ENCODE measurements at regions not wholly inside any gene's neighbourhood (a gene's known extent, or its start where the extent isn't known, plus 50 kb on each side); places are given as distances from the start of the nearest gene placed in this dataset.
A peak's percentile ranks its signal among the peaks of the same experiment; 100 is the strongest.
"Not testable (repeated sequence)": the region's sequence is repeated elsewhere in the genome, so short reads cannot be mapped to it uniquely, and the experiment has no call there.

DNA sequence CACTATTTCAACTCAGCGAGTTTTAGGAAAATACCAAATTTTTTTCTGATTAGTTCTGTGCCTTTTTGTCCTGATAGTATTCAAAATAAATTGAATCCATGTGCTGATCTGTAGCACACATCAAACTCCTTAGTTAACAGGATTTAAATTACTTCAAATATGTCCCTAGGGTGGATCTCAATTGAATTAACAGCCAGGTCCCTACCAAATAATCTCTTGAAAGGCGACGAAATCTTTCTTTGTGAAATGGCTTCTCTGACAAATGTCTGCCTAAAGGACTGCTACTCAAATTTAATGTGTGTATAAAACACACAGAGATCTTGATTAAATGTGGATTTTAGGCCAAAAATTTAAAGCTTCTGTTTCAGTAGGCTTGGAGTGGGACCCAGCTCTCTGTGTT lies 989.6 kb upstream of the KCND2 start:
- H3K4me1 Mint-ChIP-seq (ENCODE audit: low read depth, unreplicated experiment) = no peaks in the 10 kb centered on the region
- no peaks in the 10 kb centered on the region for H3K9me3 Mint-ChIP-seq (ENCODE audit: unreplicated experiment)
- Histone ChIP-seq H3K4me3 (ENCODE audit: low read depth, low read length) (no peak overlapping the region), H3K36me3 (ENCODE audit: control insufficient read depth, insufficient read depth, low read length) (no peaks in the 10 kb centered on the region), H3K4me1 (no peaks in the 10 kb centered on the region), H3K27me3 (replicated peaks; ENCODE audit: control insufficient read depth, insufficient read depth, low read length) (no peaks in the 10 kb centered on the region), H3K9me3 (no peaks in the 10 kb centered on the region)
- no peak for DNase-seq
- intact Hi-C loops (cut with micrococcal nuclease; ENCODE audit: unreplicated experiment) = no loop called here
- H3K27ac Mint-ChIP-seq (ENCODE audit: unreplicated experiment) = no peak overlapping the region
- H3K27me3 Mint-ChIP-seq (ENCODE audit: insufficient read depth, unreplicated experiment) = no peaks in the 10 kb centered on the region
- no peak overlapping the region for H3K4me3 Mint-ChIP-seq (ENCODE audit: unreplicated experiment)
- TF ChIP-seq, protein P1, sequence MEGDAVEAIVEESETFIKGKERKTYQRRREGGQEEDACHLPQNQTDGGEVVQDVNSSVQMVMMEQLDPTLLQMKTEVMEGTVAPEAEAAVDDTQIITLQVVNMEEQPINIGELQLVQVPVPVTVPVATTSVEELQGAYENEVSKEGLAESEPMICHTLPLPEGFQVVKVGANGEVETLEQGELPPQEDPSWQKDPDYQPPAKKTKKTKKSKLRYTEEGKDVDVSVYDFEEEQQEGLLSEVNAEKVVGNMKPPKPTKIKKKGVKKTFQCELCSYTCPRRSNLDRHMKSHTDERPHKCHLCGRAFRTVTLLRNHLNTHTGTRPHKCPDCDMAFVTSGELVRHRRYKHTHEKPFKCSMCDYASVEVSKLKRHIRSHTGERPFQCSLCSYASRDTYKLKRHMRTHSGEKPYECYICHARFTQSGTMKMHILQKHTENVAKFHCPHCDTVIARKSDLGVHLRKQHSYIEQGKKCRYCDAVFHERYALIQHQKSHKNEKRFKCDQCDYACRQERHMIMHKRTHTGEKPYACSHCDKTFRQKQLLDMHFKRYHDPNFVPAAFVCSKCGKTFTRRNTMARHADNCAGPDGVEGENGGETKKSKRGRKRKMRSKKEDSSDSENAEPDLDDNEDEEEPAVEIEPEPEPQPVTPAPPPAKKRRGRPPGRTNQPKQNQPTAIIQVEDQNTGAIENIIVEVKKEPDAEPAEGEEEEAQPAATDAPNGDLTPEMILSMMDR (IDR thresholded peaks at IDR 0.05; ENCODE audit: insufficient read depth in 1 of 2, low read depth in 1 of 2, low read length in 1 of 2, severe bottlenecking in 1 of 2, unreplicated experiment in 1 of 2) = no peak
- CTCF ChIA-PET = no interaction called here
- no TSS peak for BruUV-seq (replicated peaks)
- no peaks in the 10 kb centered on the region for H3K36me3 Mint-ChIP-seq (ENCODE audit: insufficient read depth, unreplicated experiment)
- POLR2A ChIA-PET = no interaction called here

DNA sequence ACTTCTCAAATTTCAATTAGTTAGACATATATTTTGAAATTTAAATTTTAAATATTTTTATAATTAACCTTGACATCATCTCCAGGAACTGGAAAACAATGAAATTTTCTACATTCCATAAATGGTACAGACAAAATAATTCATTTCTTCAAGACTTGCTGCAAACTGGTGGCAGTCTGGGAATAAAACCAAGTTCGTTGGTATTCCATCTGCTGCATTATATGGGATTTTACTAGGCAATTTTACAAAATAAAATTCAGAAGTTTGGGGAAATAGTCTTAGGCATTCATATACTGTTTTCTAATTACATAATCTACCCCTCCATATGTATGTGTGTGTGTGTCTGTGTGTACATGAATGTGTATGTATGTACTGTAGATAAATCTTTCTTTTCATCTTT lies 984.6 kb upstream of the KCND2 start:
- no peaks in the 10 kb centered on the region for H3K27me3 ChIP-seq (replicated peaks; ENCODE audit: control insufficient read depth, insufficient read depth, low read length)
- no TSS peak for BruUV-seq (replicated peaks)
- H3K9me3 ChIP-seq = no peaks in the 10 kb centered on the region
- Mint-ChIP-seq H3K9me3 (ENCODE audit: unreplicated experiment) (no peaks in the 10 kb centered on the region), H3K4me1 (ENCODE audit: low read depth, unreplicated experiment) (no peaks in the 10 kb centered on the region), H3K27ac (ENCODE audit: unreplicated experiment) (no peak overlapping the region), H3K4me3 (ENCODE audit: unreplicated experiment) (no peak overlapping the region), H3K36me3 (ENCODE audit: insufficient read depth, unreplicated experiment) (no peaks in the 10 kb centered on the region), H3K27me3 (ENCODE audit: insufficient read depth, unreplicated experiment) (no peaks in the 10 kb centered on the region)
- ChIA-PET POLR2A (no interaction called here), CTCF (no interaction called here)
- no peak for DNase-seq
- no peaks in the 10 kb centered on the region for H3K36me3 ChIP-seq (ENCODE audit: control insufficient read depth, insufficient read depth, low read length)
- TF ChIP-seq, protein P1 (IDR thresholded peaks at IDR 0.05; ENCODE audit: insufficient read depth in 1 of 2, low read depth in 1 of 2, low read length in 1 of 2, severe bottlenecking in 1 of 2, unreplicated experiment in 1 of 2) = no peak
- H3K4me1 ChIP-seq = no peaks in the 10 kb centered on the region
- H3K4me3 ChIP-seq (ENCODE audit: low read depth, low read length) = no peak overlapping the region
- intact Hi-C loops (cut with micrococcal nuclease; ENCODE audit: unreplicated experiment) = no loop called here

DNA sequence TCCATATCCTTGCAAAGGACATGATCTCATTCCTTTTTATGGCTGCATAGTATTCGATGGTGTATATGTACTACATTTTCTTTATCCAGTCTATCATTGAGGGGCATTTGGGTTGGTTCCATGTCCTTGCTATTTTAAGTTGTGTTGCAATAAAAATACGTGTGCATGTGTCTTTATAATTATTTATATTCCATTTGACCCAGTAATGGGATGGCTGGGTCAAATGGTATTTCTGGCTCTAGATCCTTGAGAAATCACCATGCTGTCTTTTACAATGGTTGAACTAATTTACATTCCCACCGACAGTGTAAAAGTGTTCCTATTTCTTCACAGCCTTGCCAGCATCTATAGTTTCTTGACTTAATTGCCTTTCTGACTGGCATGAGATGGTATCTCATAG lies 972.6 kb upstream of the KCND2 start:
- H3K4me1 ChIP-seq; H3K36me3 Mint-ChIP-seq (ENCODE audit: insufficient read depth, unreplicated experiment); H3K4me3 Mint-ChIP-seq (ENCODE audit: unreplicated experiment); H3K9me3 Mint-ChIP-seq (ENCODE audit: unreplicated experiment); CTCF ChIA-PET; BruUV-seq (replicated peaks); H3K36me3 ChIP-seq (ENCODE audit: control insufficient read depth, insufficient read depth, low read length); H3K27ac Mint-ChIP-seq (ENCODE audit: unreplicated experiment); H3K9me3 ChIP-seq; H3K27me3 Mint-ChIP-seq (ENCODE audit: insufficient read depth, unreplicated experiment); H3K4me1 Mint-ChIP-seq (ENCODE audit: low read depth, unreplicated experiment); H3K4me3 ChIP-seq (ENCODE audit: low read depth, low read length); DNase-seq; H3K27me3 ChIP-seq (replicated peaks; ENCODE audit: control insufficient read depth, insufficient read depth, low read length); POLR2A ChIA-PET; intact Hi-C loops (cut with micrococcal nuclease; ENCODE audit: unreplicated experiment): not testable (repeated sequence)

DNA sequence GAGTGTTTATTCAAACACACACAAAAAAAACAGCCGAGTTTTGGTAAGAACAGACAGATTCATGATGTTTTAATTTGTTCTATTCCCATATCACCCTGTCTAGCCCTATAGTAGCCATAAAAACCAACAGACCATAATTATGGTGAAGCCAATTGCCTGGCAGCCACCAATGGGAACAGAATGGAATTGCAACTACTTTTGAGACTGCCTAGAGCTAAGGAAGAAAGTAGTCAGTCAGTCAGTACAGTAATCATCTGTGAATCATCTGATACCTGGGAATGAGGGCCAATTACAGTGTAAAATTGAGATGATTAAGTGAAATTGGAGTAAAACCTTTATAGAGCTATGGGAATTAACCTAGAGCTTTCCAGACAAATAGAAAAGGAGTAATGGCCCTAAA lies 952.7 kb upstream of the KCND2 start:
- intact Hi-C loops (cut with micrococcal nuclease; ENCODE audit: unreplicated experiment) = no loop called here
- H3K27me3 Mint-ChIP-seq (ENCODE audit: insufficient read depth, unreplicated experiment) = no peaks in the 10 kb centered on the region
- no TSS peak for BruUV-seq (replicated peaks)
- H3K4me3 ChIP-seq (ENCODE audit: low read depth, low read length) = no peak overlapping the region
- no peaks in the 10 kb centered on the region for H3K4me1 ChIP-seq
- no peaks in the 10 kb centered on the region for H3K9me3 ChIP-seq
- ChIA-PET CTCF (no interaction called here), POLR2A (no interaction called here)
- H3K36me3 Mint-ChIP-seq (ENCODE audit: insufficient read depth, unreplicated experiment) = no peaks in the 10 kb centered on the region
- no peaks in the 10 kb centered on the region for H3K27me3 ChIP-seq (replicated peaks; ENCODE audit: control insufficient read depth, insufficient read depth, low read length)
- TF ChIP-seq, protein P1 (IDR thresholded peaks at IDR 0.05; ENCODE audit: insufficient read depth in 1 of 2, low read depth in 1 of 2, low read length in 1 of 2, severe bottlenecking in 1 of 2, unreplicated experiment in 1 of 2) = peak in 1 of 2 experiments; percentile 5
- no peaks in the 10 kb centered on the region for H3K9me3 Mint-ChIP-seq (ENCODE audit: unreplicated experiment)
- DNase-seq = no peak
- no peaks in the 10 kb centered on the region for H3K36me3 ChIP-seq (ENCODE audit: control insufficient read depth, insufficient read depth, low read length)
- no peak overlapping the region for H3K27ac Mint-ChIP-seq (ENCODE audit: unreplicated experiment)
- H3K4me3 Mint-ChIP-seq (ENCODE audit: unreplicated experiment) = no peak overlapping the region
- no peaks in the 10 kb centered on the region for H3K4me1 Mint-ChIP-seq (ENCODE audit: low read depth, unreplicated experiment)

Measured in Caco-2 (cell line).